Lower leg skin (tissue), 3 donors: ENCODE measurements at regions not wholly inside any gene's neighbourhood (a gene's known extent, or its start where the extent isn't known, plus 50 kb on each side); places are given as distances from the start of the nearest gene placed in this dataset.

Experiments used
- CTCF ChIP-seq, 3 donors: fragments of 450-650 bp; IDR thresholded peaks; one replicate each; pipeline ENCODE4 v1.5.1; 2016; ENCODE audit warnings: antibody characterized with exemption in 3 of 3, mild to moderate bottlenecking in 3 of 3, moderate library complexity in 2 of 3
- POLR2A ChIP-seq, 2 donors: fragments of 450-650 bp; IDR thresholded peaks; one replicate each; pipeline ENCODE4 v1.6.1; 2016 to 2017; ENCODE audit warnings: antibody characterized with exemption in 2 of 2, mild to moderate bottlenecking in 1 of 2, moderate library complexity in 1 of 2

DNA sequence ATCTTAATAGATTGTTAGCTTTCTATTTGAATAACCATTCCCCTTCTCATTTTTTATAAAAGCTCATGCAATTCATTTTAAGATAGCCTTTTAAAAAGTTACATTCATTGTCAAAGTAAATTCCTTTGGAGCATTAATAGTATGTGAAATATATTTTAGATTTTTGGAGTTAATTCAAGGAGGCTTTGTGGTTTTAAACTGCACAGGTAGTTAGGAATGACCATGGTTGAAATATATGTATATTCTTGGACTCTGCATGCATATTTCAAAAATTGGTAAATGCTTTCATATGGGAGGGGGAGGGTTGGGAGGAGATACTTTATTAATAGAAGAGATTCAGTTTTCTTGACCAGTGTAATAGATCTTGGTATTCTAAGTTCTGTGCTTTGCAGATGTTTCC lies 244.4 kb upstream of the C2CD4B start:
- TF ChIP-seq POLR2A (IDR thresholded peaks at IDR 0.05) (no peak), CTCF (IDR thresholded peaks at IDR 0.05) (no peak)
